HFFc6 (cell line): ENCODE measurements at regions not wholly inside any gene's neighbourhood (a gene's known extent, or its start where the extent isn't known, plus 50 kb on each side); places are given as distances from the start of the nearest gene placed in this dataset.
"Not testable (repeated sequence)": the region's sequence is repeated elsewhere in the genome, so short reads cannot be mapped to it uniquely, and the experiment has no call there.

Experiments
- DNase-seq: peaks from one replicate; pipeline ENCODE4 v3.0.0-alpha.2; 2018
- H3K27ac Mint-ChIP-seq: 2 replicates; pipeline ENCODE4 v1.8.0; 2020; ENCODE audit warnings: mild to moderate bottlenecking, mixed read lengths
- H3K27me3 Mint-ChIP-seq: 2 replicates; pipeline ENCODE4 v1.8.0; 2021; ENCODE audit warnings: mild to moderate bottlenecking, moderate library complexity, mixed read lengths; ENCODE audit not compliant: insufficient read depth
- H3K36me3 Mint-ChIP-seq: 2 replicates; pipeline ENCODE4 v1.8.0; 2021; ENCODE audit warnings: low read depth, mixed read lengths
- H3K4me1 Mint-ChIP-seq: 2 replicates; pipeline ENCODE4 v1.8.0; 2020; ENCODE audit warnings: low read depth, mixed read lengths
- H3K4me3 Mint-ChIP-seq: 2 replicates; pipeline ENCODE4 v1.8.0; 2020; ENCODE audit warnings: mild to moderate bottlenecking, moderate library complexity, mixed read lengths
- H3K9me3 Mint-ChIP-seq: 2 replicates; pipeline ENCODE4 v1.8.0; 2020; ENCODE audit warnings: mild to moderate bottlenecking, mixed read lengths
- TF ChIP-seq, protein P1 (sequence below): fragments of 200-600 bp; sonication (generic); IDR thresholded peaks from 2 replicates; pipeline ENCODE4 v1.5.0; 2021; ENCODE audit warnings: antibody characterized with exemption, mild to moderate bottlenecking

DNA sequence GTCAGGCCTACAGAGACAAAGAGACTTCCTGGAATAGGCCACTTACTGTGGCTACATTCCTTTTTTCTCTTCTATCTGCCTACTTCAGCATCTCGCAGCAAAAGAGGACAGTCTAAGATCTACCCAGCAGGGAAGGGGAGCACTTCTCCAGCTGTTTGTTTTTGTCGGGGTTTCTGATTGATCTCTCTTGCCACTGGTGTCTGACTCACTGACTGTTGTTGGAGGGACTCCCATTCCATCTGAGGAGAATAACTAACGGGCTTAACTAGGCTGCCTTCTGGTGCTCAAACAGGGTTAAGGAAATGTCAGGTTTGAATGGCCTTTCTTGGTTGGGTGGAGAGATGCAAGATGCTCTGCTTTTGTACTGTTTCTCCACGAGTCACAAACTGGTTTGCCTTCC lies 100.2 kb upstream of the TMEM164 start:
- Mint-ChIP-seq H3K27me3 (peaks cover 14% of the 10 kb centered on the region), H3K9me3 (0 out of 2 replicates have a peak, but pooled peaks cover 4% of the 10 kb centered on the region), H3K4me3 (no peak overlapping the region), H3K36me3 (no peaks in the 10 kb centered on the region), H3K27ac (no peak overlapping the region), H3K4me1 (no peaks in the 10 kb centered on the region)
- TF ChIP-seq, protein P1, sequence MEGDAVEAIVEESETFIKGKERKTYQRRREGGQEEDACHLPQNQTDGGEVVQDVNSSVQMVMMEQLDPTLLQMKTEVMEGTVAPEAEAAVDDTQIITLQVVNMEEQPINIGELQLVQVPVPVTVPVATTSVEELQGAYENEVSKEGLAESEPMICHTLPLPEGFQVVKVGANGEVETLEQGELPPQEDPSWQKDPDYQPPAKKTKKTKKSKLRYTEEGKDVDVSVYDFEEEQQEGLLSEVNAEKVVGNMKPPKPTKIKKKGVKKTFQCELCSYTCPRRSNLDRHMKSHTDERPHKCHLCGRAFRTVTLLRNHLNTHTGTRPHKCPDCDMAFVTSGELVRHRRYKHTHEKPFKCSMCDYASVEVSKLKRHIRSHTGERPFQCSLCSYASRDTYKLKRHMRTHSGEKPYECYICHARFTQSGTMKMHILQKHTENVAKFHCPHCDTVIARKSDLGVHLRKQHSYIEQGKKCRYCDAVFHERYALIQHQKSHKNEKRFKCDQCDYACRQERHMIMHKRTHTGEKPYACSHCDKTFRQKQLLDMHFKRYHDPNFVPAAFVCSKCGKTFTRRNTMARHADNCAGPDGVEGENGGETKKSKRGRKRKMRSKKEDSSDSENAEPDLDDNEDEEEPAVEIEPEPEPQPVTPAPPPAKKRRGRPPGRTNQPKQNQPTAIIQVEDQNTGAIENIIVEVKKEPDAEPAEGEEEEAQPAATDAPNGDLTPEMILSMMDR, result no peak
- DNase-seq, result peak; percentile 30

DNA sequence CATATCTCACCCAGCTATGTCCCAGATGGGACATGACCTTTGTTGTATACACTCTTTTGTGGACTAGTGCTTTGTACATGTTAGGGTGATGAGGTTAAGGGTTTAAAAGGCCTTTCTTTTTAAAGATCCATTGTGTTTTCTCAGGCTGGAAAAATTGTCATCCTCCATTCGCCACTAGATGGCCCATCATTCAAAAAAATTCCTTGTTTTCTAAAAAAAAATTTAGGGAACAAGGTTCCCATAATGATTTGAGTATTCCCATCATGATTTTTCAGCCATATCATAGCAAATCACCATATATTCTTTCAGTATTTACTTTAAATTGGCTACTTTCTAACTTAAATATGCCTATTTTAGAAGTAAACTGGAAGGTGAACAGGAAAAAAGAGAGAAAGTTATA lies 91.9 kb upstream of the TMEM164 start:
- DNase-seq, result no peak
- no peak overlapping the region for H3K4me3 Mint-ChIP-seq
- no peaks in the 10 kb centered on the region for H3K36me3 Mint-ChIP-seq
- H3K27me3 Mint-ChIP-seq, result no peaks in the 10 kb centered on the region
- H3K4me1 Mint-ChIP-seq, result no peaks in the 10 kb centered on the region
- TF ChIP-seq, protein P1, result peak; percentile 74
- H3K27ac Mint-ChIP-seq, result no peak overlapping the region
- no peaks in the 10 kb centered on the region for H3K9me3 Mint-ChIP-seq

- not testable (repeated sequence) for H3K4me1 Mint-ChIP-seq, H3K9me3 Mint-ChIP-seq, H3K36me3 Mint-ChIP-seq, H3K27me3 Mint-ChIP-seq, H3K27ac Mint-ChIP-seq, H3K4me3 Mint-ChIP-seq, DNase-seq
Observed at GRCh38 chrX:109912993-109913392, 89.9 kb upstream of the TMEM164 start.

GRCh38 chrX:109914114-109914849 lies 88.6 kb upstream of the TMEM164 start:
- TF ChIP-seq, protein P1, result no peak
- Mint-ChIP-seq H3K4me3 (no peak overlapping the region), H3K27ac (no peak overlapping the region), H3K36me3 (no peaks in the 10 kb centered on the region), H3K9me3 (no peaks in the 10 kb centered on the region), H3K4me1 (no peaks in the 10 kb centered on the region), H3K27me3 (no peaks in the 10 kb centered on the region)
- no peak for DNase-seq

DNA sequence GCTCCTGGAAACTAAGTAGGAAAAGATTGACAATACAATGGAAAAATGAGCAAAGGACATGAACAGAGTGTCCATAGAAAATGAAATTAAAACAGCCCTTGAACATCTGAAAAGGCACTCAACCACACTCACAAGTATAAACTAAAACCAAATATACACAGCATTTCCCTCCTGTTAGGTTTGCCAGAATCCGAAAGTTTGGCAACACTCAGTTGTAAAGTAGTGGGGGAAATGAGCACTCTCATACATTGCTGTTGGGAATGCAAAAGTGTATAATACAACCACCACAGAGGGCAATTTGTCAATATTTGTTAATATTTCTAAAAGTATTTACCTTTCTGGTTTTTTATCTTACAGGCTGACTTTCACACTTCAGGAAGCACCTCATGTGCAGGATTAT lies 84.2 kb upstream of the TMEM164 start:
- no peaks in the 10 kb centered on the region for H3K36me3 Mint-ChIP-seq
- H3K4me3 Mint-ChIP-seq, result no peak overlapping the region
- peaks cover 2% of the 10 kb centered on the region; the same call in 1 of the 2 replicates for H3K27me3 Mint-ChIP-seq
- no peak overlapping the region for H3K27ac Mint-ChIP-seq
- H3K4me1 Mint-ChIP-seq, result no peaks in the 10 kb centered on the region
- TF ChIP-seq, protein P1, result no peak
- no peaks in the 10 kb centered on the region for H3K9me3 Mint-ChIP-seq
- no peak for DNase-seq

DNA sequence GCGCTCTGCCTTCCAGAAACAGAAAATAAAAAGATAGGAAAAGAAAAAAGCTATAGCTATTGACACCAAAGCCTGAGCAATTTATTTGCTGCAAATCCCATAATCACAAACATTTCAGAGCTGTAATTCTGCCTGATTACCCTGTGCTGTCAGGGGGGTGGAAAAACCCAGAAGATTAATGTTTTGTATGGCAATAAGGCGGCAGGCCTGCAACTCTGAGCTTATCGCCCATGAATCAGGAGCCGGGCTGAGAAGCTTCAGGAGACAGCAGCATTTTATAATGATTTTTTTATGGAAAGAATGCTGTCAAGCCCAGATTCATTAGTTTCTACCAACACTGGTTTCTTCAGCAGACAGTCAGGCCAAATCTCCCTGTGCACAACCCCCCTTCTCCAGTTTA lies 82.6 kb upstream of the TMEM164 start:
- Mint-ChIP-seq H3K36me3 (no peaks in the 10 kb centered on the region), H3K4me3 (no peak overlapping the region), H3K27ac (no peak overlapping the region), H3K4me1 (no peaks in the 10 kb centered on the region), H3K27me3 (peaks cover 2% of the 10 kb centered on the region; the same call in 1 of the 2 replicates), H3K9me3 (no peaks in the 10 kb centered on the region)
- TF ChIP-seq, protein P1, result no peak
- no peak for DNase-seq
